Heart left ventricle (tissue), 13 donors: ENCODE measurements at regions not wholly inside any gene's neighbourhood (a gene's known extent, or its start where the extent isn't known, plus 50 kb on each side); places are given as distances from the start of the nearest gene placed in this dataset.

Experiments used
- CTCF ChIP-seq, 12 donors: fragments of 200-600 bp; sonication (generic) in 4 of 12; IDR thresholded peaks; one replicate each; pipeline versions ENCODE4 v1.5.0 to v1.8.0; 2018 to 2022; ENCODE audit warnings: antibody characterized with exemption in 12 of 12, mild to moderate bottlenecking in 5 of 12
- POLR2A ChIP-seq, 2 donors: fragments of 450-650 bp; IDR thresholded peaks; one replicate each; pipeline ENCODE4 v1.6.1; 2017; ENCODE audit warnings: antibody characterized with exemption in 2 of 2, mild to moderate bottlenecking in 2 of 2, moderate library complexity in 2 of 2
- donor health status: ischemic (EF 13 %, LVEDD 7.1; RV severe dilation, severe dysfunction).
- donor health status: DM: no; HTN: yes; CAD: no.
- donor health status: DM: no; HTN: no; CAD: no.
- donor health status: ischemic (EF 25% LVEDD 6.9; RV normal size, moderate dysfunction).
- donor health status: ischemic (EF 25% LVEDD 5.7; RV mildly dilated, moderate dysfunction).
- donor health status: ischemic (EF 35%, LVEDD 5.7; RV mildly dilated, moderate dysfunction).
- donor health status: nonischemic (EF 11% LVEDD 7.7; RV severe dilation, severe dysfunction).
- donor health status: DM: yes; HTN: yes; CAD: no.
- donor health status: PGD.
- donor health status: ischemic (EF 29% LVEDD 5.4; RV normal size, mild dysfunction).
- donor health status: nonischemic (EF 23%, LVEDD 6.1; RV moderate dilation, normal function).

- TF ChIP-seq POLR2A (IDR thresholded peaks at IDR 0.05) (no peak), CTCF (IDR thresholded peaks at IDR 0.05) (no peak)
These were observed 327.9 kb downstream of the C12orf75 start for GRCh38 chr12:105658389-105658788.
